ENCODE measurements at regions not wholly inside any gene's neighbourhood (a gene's known extent, or its start where the extent isn't known, plus 50 kb on each side); places are given as distances from the start of the nearest gene placed in this dataset.

DNA sequence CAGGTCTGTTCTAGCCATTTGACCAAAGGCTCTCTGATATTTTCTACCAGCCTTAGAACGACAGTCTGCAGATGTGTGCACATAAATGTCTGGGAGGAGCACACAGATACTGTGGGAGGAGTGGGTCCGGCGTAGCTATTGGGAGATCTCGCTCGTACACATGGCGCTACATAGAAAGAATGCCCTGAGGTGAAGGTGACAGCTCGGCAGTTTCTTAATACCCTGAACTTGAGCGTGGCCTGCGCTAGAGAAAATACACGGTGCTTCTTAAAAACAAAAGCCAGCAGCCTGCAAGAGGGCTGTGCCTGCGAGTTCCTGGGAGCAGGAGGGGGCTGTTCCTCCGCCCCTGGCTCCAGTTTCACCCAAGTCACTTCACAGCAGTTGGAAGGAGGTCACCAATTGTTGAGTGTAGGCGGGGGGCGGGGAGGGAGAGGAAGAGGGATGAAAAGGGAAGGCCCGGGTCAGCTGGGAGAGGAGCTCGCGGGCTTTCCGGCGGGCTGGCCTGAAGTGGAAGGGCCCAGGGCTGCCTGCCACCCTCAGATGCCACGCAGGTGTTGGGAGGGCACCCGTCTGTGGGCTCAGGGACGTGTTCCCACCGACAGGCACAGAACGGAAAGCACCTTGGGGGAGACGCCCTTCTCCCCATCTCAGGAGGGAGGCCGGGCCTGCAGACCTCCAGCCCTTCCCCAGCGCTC, 124.7 kb upstream of the ZNF516 start:
- TF ChIP-seq, protein P1, sequence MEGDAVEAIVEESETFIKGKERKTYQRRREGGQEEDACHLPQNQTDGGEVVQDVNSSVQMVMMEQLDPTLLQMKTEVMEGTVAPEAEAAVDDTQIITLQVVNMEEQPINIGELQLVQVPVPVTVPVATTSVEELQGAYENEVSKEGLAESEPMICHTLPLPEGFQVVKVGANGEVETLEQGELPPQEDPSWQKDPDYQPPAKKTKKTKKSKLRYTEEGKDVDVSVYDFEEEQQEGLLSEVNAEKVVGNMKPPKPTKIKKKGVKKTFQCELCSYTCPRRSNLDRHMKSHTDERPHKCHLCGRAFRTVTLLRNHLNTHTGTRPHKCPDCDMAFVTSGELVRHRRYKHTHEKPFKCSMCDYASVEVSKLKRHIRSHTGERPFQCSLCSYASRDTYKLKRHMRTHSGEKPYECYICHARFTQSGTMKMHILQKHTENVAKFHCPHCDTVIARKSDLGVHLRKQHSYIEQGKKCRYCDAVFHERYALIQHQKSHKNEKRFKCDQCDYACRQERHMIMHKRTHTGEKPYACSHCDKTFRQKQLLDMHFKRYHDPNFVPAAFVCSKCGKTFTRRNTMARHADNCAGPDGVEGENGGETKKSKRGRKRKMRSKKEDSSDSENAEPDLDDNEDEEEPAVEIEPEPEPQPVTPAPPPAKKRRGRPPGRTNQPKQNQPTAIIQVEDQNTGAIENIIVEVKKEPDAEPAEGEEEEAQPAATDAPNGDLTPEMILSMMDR (IDR thresholded peaks at IDR 0.05) = no peak
- peak; percentile 17 for ATAC-seq (ENCODE audit: low FRiP score)

GRCh38 chr18:76619261-76619620, 124.2 kb upstream of the ZNF516 start:
- TF ChIP-seq, protein P1 (IDR thresholded peaks at IDR 0.05) = no peak
- ATAC-seq (ENCODE audit: low FRiP score) (peak; percentile 97), DNase-seq (ENCODE audit: low spot score) (peak; percentile 40)

More for the DNA sequence above, 124.7 kb upstream of the ZNF516 start:
- no peak for DNase-seq (ENCODE audit: low spot score)

GRCh38 chr18:76618721-76619120, 123.7 kb upstream of the ZNF516 start:
- ATAC-seq (ENCODE audit: low FRiP score) (no peak), DNase-seq (ENCODE audit: low spot score) (no peak)
- TF ChIP-seq, protein P1 (IDR thresholded peaks at IDR 0.05) = no peak

DNA sequence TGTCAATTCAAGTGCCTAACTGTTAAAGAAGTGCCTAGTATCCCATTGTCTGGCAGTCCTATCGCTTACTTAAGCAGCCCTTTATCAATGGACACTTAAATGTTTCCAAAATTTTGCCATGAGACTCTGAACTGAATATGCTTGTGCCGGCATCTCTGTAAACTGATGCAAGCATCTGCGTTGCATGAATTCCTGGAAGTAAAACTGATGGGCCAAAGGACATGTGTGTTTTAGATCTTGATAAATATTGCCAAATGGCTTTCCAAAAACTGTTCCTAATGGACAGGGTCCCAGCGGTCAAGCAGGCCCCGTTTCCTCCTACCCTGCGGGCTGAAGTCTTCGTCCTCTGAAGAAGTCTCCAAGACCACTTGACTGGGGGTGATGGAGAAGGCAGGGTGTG, 121.3 kb upstream of the ZNF516 start:
- TF ChIP-seq, protein P1 (IDR thresholded peaks at IDR 0.05) = no peak
- ATAC-seq (ENCODE audit: low FRiP score) = no peak
- DNase-seq (ENCODE audit: low spot score) = no peak

GRCh38 chr18:76615065-76615733, 120.2 kb upstream of the ZNF516 start:
- ATAC-seq (ENCODE audit: low FRiP score) (no peak), DNase-seq (ENCODE audit: low spot score) (no peak)
- TF ChIP-seq, protein P1 (IDR thresholded peaks at IDR 0.05) = no peak

GRCh38 chr18:76613755-76614120, 118.7 kb upstream of the ZNF516 start:
- TF ChIP-seq, protein P1 (IDR thresholded peaks at IDR 0.05) = no peak
- DNase-seq (ENCODE audit: low spot score) = no peak
- no peak for ATAC-seq (ENCODE audit: low FRiP score)

Data from omental fat pad (tissue), 3 donors.